Left ventricle myocardium inferior (tissue), 1 donor: ENCODE measurements at regions not wholly inside any gene's neighbourhood (a gene's known extent, or its start where the extent isn't known, plus 50 kb on each side); places are given as distances from the start of the nearest gene placed in this dataset.

Source experiments
- DNase-seq: peaks from one replicate; pipeline ENCODE4 v3.0.0-alpha.2; 2020
- H3K27ac ChIP-seq: fragments of 200-600 bp; replicated peaks from 2 replicates; pipeline ENCODE4 v1.8.0; 2021
- H3K27me3 ChIP-seq: fragments of 200-600 bp; 2 replicates; pipeline ENCODE4 v1.8.0; 2021; ENCODE audit warnings: low read depth
- H3K36me3 ChIP-seq: fragments of 200-600 bp; 2 replicates; pipeline ENCODE4 v1.8.0; 2021
- H3K4me1 ChIP-seq: fragments of 200-600 bp; 2 replicates; pipeline ENCODE4 v1.8.0; 2021
- H3K4me3 ChIP-seq: fragments of 200-600 bp; 2 replicates; pipeline ENCODE4 v1.8.0; 2021; ENCODE audit warnings: mild to moderate bottlenecking, moderate library complexity
- H3K9me3 ChIP-seq: fragments of 200-600 bp; replicated peaks from 2 replicates; pipeline ENCODE4 v1.8.0; 2021
- intact Hi-C: fragments of 100-400 bp; cut with micrococcal nuclease; formaldehyde crosslinking; loops from one replicate; pipeline ENCODE4 v1.11.0; 2022
- TF ChIP-seq, protein P1 (sequence below): fragments of 200-600 bp; IDR thresholded peaks from 2 replicates; pipeline ENCODE4 v1.8.0; 2021; ENCODE audit warnings: antibody characterized with exemption, mild to moderate bottlenecking, borderline replicate concordance
- donor health status: DM: no; HTN: yes; CAD: no; lungs with severe emphysema.

DNA sequence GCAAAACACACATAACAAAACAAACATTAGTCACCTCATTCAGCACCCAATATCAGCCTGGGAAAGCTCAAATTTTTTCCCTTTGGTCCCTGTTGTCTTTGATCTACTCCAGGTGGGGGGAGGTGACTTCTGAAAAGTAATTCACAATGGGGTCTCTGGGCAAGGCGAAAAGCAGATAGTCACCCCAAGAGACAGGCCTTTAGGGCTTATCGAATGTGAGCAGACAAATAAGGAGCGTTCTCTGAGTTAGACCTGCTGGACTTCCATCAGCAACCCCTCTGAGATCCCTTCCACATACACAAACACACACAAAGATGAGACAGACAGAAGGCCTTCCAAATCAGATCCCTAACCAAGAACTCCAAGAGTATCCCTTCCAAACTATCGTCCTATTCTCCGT lies 171.0 kb upstream of the SMAD3 start:
- TF ChIP-seq, protein P1, sequence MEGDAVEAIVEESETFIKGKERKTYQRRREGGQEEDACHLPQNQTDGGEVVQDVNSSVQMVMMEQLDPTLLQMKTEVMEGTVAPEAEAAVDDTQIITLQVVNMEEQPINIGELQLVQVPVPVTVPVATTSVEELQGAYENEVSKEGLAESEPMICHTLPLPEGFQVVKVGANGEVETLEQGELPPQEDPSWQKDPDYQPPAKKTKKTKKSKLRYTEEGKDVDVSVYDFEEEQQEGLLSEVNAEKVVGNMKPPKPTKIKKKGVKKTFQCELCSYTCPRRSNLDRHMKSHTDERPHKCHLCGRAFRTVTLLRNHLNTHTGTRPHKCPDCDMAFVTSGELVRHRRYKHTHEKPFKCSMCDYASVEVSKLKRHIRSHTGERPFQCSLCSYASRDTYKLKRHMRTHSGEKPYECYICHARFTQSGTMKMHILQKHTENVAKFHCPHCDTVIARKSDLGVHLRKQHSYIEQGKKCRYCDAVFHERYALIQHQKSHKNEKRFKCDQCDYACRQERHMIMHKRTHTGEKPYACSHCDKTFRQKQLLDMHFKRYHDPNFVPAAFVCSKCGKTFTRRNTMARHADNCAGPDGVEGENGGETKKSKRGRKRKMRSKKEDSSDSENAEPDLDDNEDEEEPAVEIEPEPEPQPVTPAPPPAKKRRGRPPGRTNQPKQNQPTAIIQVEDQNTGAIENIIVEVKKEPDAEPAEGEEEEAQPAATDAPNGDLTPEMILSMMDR, result no peak
- DNase-seq, result no peak
- Histone ChIP-seq H3K9me3 (peaks cover 10% of the 10 kb centered on the region), H3K4me1 (peaks cover 46% of the 10 kb centered on the region), H3K27ac (no peak overlapping the region), H3K36me3 (no peaks in the 10 kb centered on the region), H3K27me3 (no peaks in the 10 kb centered on the region), H3K4me3 (no peak overlapping the region)
- intact Hi-C loops, result no loop called here

DNA sequence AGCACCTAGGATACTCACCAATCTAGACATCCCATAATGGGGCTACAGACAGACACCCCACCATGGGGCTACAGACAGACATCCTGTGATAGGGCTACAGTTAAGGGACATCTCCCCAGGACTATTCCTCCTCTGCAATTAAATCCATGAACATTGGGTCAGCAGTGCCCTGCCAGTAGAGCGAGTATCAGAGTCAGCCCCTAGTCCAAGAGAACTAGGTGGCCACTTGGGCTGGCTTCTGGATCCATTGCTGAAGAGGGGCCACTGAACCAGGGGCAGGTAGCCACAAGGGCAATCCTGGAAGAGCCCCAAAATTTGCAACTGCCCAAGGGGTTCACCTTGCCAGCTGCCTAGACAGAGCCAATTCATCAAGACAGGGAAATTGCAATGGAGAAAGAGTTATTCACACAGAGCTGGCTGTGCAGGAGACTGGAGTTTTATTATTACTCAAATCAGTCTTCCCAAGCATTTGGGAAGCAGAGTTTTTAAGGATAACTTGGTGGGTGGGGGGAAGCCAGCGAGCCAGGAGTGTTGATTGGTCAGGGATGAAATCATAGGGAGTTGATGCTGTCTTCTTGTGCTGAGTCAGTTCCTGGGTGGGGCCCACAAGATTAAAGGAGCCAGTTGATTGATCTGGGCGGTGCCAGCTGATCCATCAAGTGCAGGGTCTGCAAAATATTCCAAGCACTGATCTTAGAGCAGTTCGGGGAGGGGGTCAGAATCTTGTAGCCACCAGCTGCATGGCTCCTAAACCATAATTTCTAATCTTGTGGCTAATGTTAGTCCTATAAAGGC lies 170.2 kb upstream of the SMAD3 start:
- TF ChIP-seq, protein P1, result no peak
- H3K27ac ChIP-seq, result no peak overlapping the region
- intact Hi-C loops, result no loop called here
- peaks cover 46% of the 10 kb centered on the region for H3K4me1 ChIP-seq
- H3K4me3 ChIP-seq, result no peak overlapping the region
- H3K9me3 ChIP-seq, result peaks cover 1% of the 10 kb centered on the region
- no peaks in the 10 kb centered on the region for H3K36me3 ChIP-seq
- DNase-seq, result no peak
- H3K27me3 ChIP-seq, result no peaks in the 10 kb centered on the region

DNA sequence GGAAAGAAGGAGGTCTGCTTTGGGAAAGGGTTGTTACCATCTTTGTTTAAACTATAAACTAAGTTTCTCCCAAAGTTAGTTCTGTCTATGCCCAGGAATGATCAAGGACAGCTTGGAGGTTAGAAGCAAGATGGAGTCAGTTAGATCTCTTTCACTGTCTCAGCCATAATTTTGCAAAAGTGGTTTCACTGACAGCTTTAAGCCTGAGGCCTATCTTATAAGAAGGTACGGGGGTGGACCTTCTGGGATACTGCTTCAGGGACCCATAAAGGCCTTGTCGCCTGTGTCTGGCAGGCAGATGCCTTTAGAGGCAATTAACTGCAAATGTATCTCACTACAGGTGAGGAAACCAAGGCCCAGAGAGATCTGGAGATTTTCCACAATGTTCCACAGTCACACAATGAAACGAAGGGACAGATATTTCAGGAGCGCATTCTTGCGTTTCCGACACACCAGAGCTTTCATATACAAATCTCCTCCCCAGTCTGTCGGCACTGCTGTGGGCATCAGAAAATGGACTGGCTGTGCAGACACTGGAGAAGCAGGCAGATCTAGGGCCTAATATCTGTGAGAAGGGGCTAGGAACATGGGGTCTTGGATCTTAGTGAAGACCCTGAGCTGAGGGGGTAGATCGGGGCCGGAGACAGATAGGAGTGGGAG lies 169.5 kb upstream of the SMAD3 start:
- H3K4me1 ChIP-seq, result peaks cover 50% of the 10 kb centered on the region
- no peaks in the 10 kb centered on the region for H3K36me3 ChIP-seq
- no peak overlapping the region for H3K27ac ChIP-seq
- no peak overlapping the region for H3K4me3 ChIP-seq
- TF ChIP-seq, protein P1, result no peak
- intact Hi-C loops, result no loop called here
- no peaks in the 10 kb centered on the region for H3K9me3 ChIP-seq
- no peak for DNase-seq
- H3K27me3 ChIP-seq, result no peaks in the 10 kb centered on the region

DNA sequence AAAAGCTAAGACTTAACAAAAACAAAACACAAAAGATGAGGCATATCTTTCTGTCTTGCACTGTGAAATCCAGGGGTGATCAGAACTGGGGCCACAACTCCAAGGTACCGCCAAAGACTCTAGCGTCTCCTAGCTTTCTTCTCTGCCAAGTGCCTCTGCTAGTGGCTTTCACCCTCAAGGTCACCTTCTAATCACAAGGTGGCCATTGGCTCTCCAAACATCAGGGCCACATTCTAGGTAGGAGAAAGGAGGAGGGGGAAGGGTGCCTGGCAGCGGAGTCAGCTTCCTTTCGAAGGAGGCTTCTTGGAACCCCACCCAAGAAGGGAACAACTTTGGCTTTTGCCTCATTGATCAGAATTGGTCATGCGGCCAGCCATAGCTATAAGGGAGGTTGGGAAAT lies 168.8 kb upstream of the SMAD3 start:
- no peaks in the 10 kb centered on the region for H3K27me3 ChIP-seq
- intact Hi-C loops, result no loop called here
- DNase-seq, result no peak
- H3K27ac ChIP-seq, result no peak overlapping the region
- no peak overlapping the region for H3K4me3 ChIP-seq
- TF ChIP-seq, protein P1, result no peak
- H3K36me3 ChIP-seq, result no peaks in the 10 kb centered on the region
- H3K4me1 ChIP-seq, result peaks cover 55% of the 10 kb centered on the region
- H3K9me3 ChIP-seq, result no peaks in the 10 kb centered on the region

DNA sequence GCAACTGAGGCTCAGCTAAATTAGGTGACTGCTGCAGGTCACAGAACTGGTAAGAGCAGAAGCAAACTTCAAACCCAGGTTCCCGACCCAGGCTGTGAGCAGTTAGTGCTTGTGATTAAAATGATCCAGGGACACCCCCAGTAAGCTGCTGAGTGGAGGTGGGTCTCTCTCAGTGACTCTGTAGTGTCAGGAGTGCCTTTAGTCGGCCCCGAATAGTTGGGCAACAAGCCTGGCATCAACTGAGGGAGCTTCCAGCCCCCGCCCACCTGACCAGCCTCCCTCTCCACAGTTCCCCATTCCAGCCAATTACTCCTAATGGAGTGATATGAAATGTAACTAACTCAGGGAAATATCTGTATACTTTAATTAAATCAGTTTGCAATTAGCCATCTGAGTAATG lies 168.0 kb upstream of the SMAD3 start:
- H3K9me3 ChIP-seq, result no peaks in the 10 kb centered on the region
- H3K27me3 ChIP-seq, result no peaks in the 10 kb centered on the region
- H3K4me3 ChIP-seq, result no peak overlapping the region
- intact Hi-C loops, result no loop called here
- no peak for DNase-seq
- no peaks in the 10 kb centered on the region for H3K36me3 ChIP-seq
- H3K4me1 ChIP-seq, result peaks cover 53% of the 10 kb centered on the region
- TF ChIP-seq, protein P1, result no peak
- no peak overlapping the region for H3K27ac ChIP-seq
